Body of pancreas (tissue), 4 donors: ENCODE measurements at regions not wholly inside any gene's neighbourhood (a gene's known extent, or its start where the extent isn't known, plus 50 kb on each side); places are given as distances from the start of the nearest gene placed in this dataset.

Experiments used
- ATAC-seq: fragments of 150-250 bp; one replicate; pipeline ENCODE4 v1.9.1; 2016
- DNase-seq, 4 donors: peaks; one replicate each; pipeline ENCODE4 v3.0.0-alpha.2; 2019
- H3K27ac ChIP-seq, 4 donors: fragments of 200-600 bp; sonication (generic); 1 replicate in 3 of 4; 2 replicates in 1 of 4; pipeline versions ENCODE4 v1.5.1 to v1.6.1; 2016 to 2019; ENCODE audit warnings: mild to moderate bottlenecking in 1 of 4, mixed read lengths in 1 of 4, moderate library complexity in 1 of 4
- H3K27me3 ChIP-seq, 2 donors: fragments of 200-600 bp; sonication (generic); one replicate each; pipeline ENCODE4 v1.6.0; 2016; ENCODE audit warnings: mild to moderate bottlenecking in 1 of 2
- H3K36me3 ChIP-seq, 2 donors: fragments of 200-600 bp; sonication (generic); replicated peaks in 1 of 2; 2 replicates each; pipeline ENCODE4 v1.5.1; 2016; ENCODE audit warnings: low read depth in 2 of 2; ENCODE audit not compliant: insufficient read depth in 1 of 2
- H3K4me1 ChIP-seq: fragments of 200-600 bp; sonication (generic); one replicate; pipeline ENCODE4 v1.6.0; 2016
- H3K4me3 ChIP-seq, 2 donors: fragments of 200-600 bp; sonication (generic); 1 replicate in 1 of 2; 2 replicates in 1 of 2; pipeline ENCODE4 v1.5.1; 2016 to 2019
- H3K9me3 ChIP-seq, 3 donors: fragments of 200-600 bp; sonication (generic); 1 replicate in 2 of 3; 2 replicates in 1 of 3; pipeline ENCODE4 v1.5.1; 2016
- CTCF ChIP-seq, 7 experiments: fragments of 450-650 bp in 4 of 7; fragments of 200-600 bp in 3 of 7; sonication (generic) in 3 of 7; IDR thresholded peaks; one replicate each; pipeline ENCODE4 v1.5.1; 2016 to 2019; ENCODE audit warnings: antibody characterized with exemption in 7 of 7
- POLR2A ChIP-seq, 3 donors: fragments of 450-650 bp; IDR thresholded peaks; one replicate each; pipeline ENCODE4 v1.6.1; 2016; ENCODE audit warnings: antibody characterized with exemption in 3 of 3, mild to moderate bottlenecking in 2 of 3
- WGBS, 2 donors: methylation state at CpG; one replicate each; pipeline ENCODE4 v1.1.5; 2017; 5-methylcytosine and 5-hydroxymethylcytosine counted together
- intact Hi-C: fragments of 100-400 bp; cut with DNase I; formaldehyde crosslinking; loops from one replicate; pipeline ENCODE4 v1.15.1; 2023

GRCh38 chr10:121690152-121690848 lies 92.1 kb upstream of the FGFR2 start:
- DNase-seq (no peak), ATAC-seq (peak; percentile 38)
- H3K4me3 ChIP-seq = no peak overlapping the region
- no peaks in the 10 kb centered on the region for H3K27me3 ChIP-seq
- WGBS, 2 donors = 54 to 65% methylated on average over 10 of the region's 10 CpGs
- TF ChIP-seq POLR2A (IDR thresholded peaks at IDR 0.05) = no peak
- TF ChIP-seq CTCF (IDR thresholded peaks at IDR 0.05) = no peak
- intact Hi-C loops = no loop called here
- no peaks in the 10 kb centered on the region for H3K9me3 ChIP-seq
- H3K36me3 ChIP-seq = no peaks in the 10 kb centered on the region
- no peak overlapping the region for H3K27ac ChIP-seq
- H3K4me1 ChIP-seq = no peaks in the 10 kb centered on the region

GRCh38 chr10:121687095-121687813 lies 89.0 kb upstream of the FGFR2 start:
- Histone ChIP-seq H3K27ac (no peak overlapping the region), H3K36me3 (no peaks in the 10 kb centered on the region), H3K9me3 (no peaks in the 10 kb centered on the region), H3K4me1 (no peaks in the 10 kb centered on the region), H3K27me3 (no peaks in the 10 kb centered on the region), H3K4me3 (no peak overlapping the region)
- DNase-seq (no peak), ATAC-seq (no peak)
- no peak for TF ChIP-seq CTCF (IDR thresholded peaks at IDR 0.05)
- no peak for TF ChIP-seq POLR2A (IDR thresholded peaks at IDR 0.05)
- intact Hi-C loops = no loop called here
- 49 to 68% methylated on average over 11 of the region's 11 CpGs for WGBS, 2 donors

GRCh38 chr10:121684276-121684675 lies 86.0 kb upstream of the FGFR2 start:
- WGBS, 2 donors = 67 to 80% methylated on average over 8 of the region's 8 CpGs
- Histone ChIP-seq H3K4me1 (no peaks in the 10 kb centered on the region), H3K4me3 (no peak overlapping the region), H3K36me3 (no peaks in the 10 kb centered on the region), H3K9me3 (no peaks in the 10 kb centered on the region), H3K27ac (no peak overlapping the region), H3K27me3 (no peaks in the 10 kb centered on the region)
- TF ChIP-seq CTCF (IDR thresholded peaks at IDR 0.05) (no peak), POLR2A (IDR thresholded peaks at IDR 0.05) (no peak)
- no peak for ATAC-seq
- no peak for DNase-seq
- intact Hi-C loops = no loop called here

GRCh38 chr10:121683816-121684215 lies 85.6 kb upstream of the FGFR2 start:
- intact Hi-C loops = no loop called here
- no peaks in the 10 kb centered on the region for H3K27me3 ChIP-seq

More at GRCh38 chr10:121683816-121684215, 85.6 kb upstream of the FGFR2 start:
- H3K27ac ChIP-seq = no peak overlapping the region
- no peaks in the 10 kb centered on the region for H3K4me1 ChIP-seq
- TF ChIP-seq CTCF (IDR thresholded peaks at IDR 0.05) (no peak), POLR2A (IDR thresholded peaks at IDR 0.05) (no peak)
- H3K9me3 ChIP-seq = no peaks in the 10 kb centered on the region
- H3K4me3 ChIP-seq = no peak overlapping the region
- ATAC-seq (no peak), DNase-seq (no peak)
- 71 to 79% methylated on average over 7 of the region's 7 CpGs for WGBS, 2 donors
- H3K36me3 ChIP-seq = no peaks in the 10 kb centered on the region
